ENCODE measurements at regions not wholly inside any gene's neighbourhood (a gene's known extent, or its start where the extent isn't known, plus 50 kb on each side); places are given as distances from the start of the nearest gene placed in this dataset.

DNA sequence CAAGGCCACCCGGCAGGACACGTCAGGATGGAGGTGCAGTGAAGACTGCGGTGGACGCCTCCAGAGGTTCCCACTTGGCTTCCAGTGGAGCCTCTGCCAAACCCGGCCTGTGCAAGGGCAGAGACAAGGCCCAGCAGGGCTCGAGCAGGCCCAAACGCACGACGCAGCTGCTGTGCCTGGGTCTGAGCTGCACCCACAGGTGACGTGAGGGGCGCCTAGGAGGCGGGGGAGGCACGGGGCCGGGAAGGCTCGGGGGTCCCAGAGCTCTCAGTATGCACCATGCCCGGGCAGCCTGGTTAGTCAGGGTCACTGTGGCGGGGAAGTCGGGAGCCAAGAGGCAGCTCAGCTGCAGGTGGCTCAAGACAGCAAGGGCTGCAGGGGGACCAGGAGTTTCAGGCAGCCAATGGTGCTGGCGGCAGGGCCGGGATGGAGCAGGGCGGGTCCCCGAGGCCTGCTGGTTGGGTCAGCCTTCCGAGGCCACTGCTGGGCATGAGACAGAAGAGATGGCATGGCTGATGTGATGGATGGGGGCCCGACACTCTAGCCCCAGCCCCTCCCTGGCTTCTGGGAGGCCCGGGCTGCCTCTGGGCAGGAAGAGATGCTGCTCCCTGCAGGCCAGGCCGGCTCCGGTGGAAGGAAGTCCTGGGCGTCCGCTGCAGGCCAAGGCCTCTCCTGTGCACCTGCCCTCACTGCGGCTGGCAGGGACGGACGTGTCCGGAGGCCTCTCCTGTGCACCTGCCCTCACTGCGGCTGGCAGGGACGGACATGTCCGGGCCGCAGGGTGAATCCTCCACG, 72.2 kb upstream of the CFAP46 start:
- Mint-ChIP-seq H3K4me1 (no peaks in the 10 kb centered on the region), H3K36me3 (ENCODE audit: insufficient read depth in 1 of 3, low read depth in 3 of 3) (no peaks in the 10 kb centered on the region), H3K27ac (no peak overlapping the region), H3K27me3 (ENCODE audit: low read depth) (no peaks in the 10 kb centered on the region), H3K9me3 (no peaks in the 10 kb centered on the region), H3K4me3 (no peak overlapping the region)
- Histone ChIP-seq H3K4ac (ENCODE audit: low read depth, low read length) (no peak overlapping the region), H3K9ac (ENCODE audit: extremely low read depth, insufficient read length, low read length) (no peak overlapping the region), H3K4me1 (ENCODE audit: insufficient read depth, low read length) (no peaks in the 10 kb centered on the region), H2BK5ac (ENCODE audit: insufficient read length, low read length) (no peak overlapping the region), H3K23ac (ENCODE audit: insufficient read length, low read depth, low read length) (no peak overlapping the region), H4K20me1 (ENCODE audit: control insufficient read depth, insufficient read depth, insufficient read length) (no peaks in the 10 kb centered on the region), H4K5ac (ENCODE audit: insufficient read length, low read depth, low read length) (no peak overlapping the region), H3K27ac (ENCODE audit: insufficient read length, low read depth, low read length) (no peak overlapping the region), H2AK5ac (ENCODE audit: insufficient read length, low read length) (no peak overlapping the region), H2BK20ac (ENCODE audit: low read depth, low read length, poor library complexity, severe bottlenecking) (no peak overlapping the region), H4K91ac (ENCODE audit: insufficient read length, low read depth, low read length) (no peak overlapping the region), H3K18ac (ENCODE audit: insufficient read length, low read depth, low read length) (no peak overlapping the region), H2AFZ (ENCODE audit: low read length) (no peak overlapping the region), H3K79me1 (ENCODE audit: insufficient read depth, low read depth, low read length, poor library complexity, severe bottlenecking) (no peaks in the 10 kb centered on the region), H3K27me3 (ENCODE audit: insufficient read depth, low read length) (no peaks in the 10 kb centered on the region), H3T11ph (ENCODE audit: low read length) (no peak overlapping the region), H3K4me2 (ENCODE audit: insufficient read depth, insufficient read length, low read length) (no peak overlapping the region), H2BK120ac (ENCODE audit: low read depth, low read length, poor library complexity, severe bottlenecking) (no peak overlapping the region), H4K8ac (replicated peaks; ENCODE audit: insufficient read length, low read depth, low read length) (no peak overlapping the region), H2BK12ac (ENCODE audit: insufficient read length, low read depth, low read length) (no peak overlapping the region), H2BK15ac (ENCODE audit: low read depth, low read length) (no peak overlapping the region), H3K79me2 (ENCODE audit: insufficient read depth, low read length) (no peaks in the 10 kb centered on the region), H3K14ac (ENCODE audit: insufficient read depth, low read length) (no peak overlapping the region), H3K23me2 (ENCODE audit: insufficient read length, low read depth, low read length, poor library complexity, severe bottlenecking) (no peaks in the 10 kb centered on the region), H3K56ac (ENCODE audit: insufficient read length, low read depth, low read length) (no peak overlapping the region), H3K9me3 (ENCODE audit: control insufficient read depth, low read depth, low read length) (no peaks in the 10 kb centered on the region)
- DNase-seq = no peak
- no CpG with 5 or more reads among the region's 38 CpGs for WGBS (ENCODE audit: extremely low coverage, insufficient read length, low lambda C conversion rate)
- TF ChIP-seq CTCF (conservative IDR thresholded peaks at IDR 0.05) = no peak

All from H9 (cell line).